ENCODE measurements at regions not wholly inside any gene's neighbourhood (a gene's known extent, or its start where the extent isn't known, plus 50 kb on each side); places are given as distances from the start of the nearest gene placed in this dataset.

DNA sequence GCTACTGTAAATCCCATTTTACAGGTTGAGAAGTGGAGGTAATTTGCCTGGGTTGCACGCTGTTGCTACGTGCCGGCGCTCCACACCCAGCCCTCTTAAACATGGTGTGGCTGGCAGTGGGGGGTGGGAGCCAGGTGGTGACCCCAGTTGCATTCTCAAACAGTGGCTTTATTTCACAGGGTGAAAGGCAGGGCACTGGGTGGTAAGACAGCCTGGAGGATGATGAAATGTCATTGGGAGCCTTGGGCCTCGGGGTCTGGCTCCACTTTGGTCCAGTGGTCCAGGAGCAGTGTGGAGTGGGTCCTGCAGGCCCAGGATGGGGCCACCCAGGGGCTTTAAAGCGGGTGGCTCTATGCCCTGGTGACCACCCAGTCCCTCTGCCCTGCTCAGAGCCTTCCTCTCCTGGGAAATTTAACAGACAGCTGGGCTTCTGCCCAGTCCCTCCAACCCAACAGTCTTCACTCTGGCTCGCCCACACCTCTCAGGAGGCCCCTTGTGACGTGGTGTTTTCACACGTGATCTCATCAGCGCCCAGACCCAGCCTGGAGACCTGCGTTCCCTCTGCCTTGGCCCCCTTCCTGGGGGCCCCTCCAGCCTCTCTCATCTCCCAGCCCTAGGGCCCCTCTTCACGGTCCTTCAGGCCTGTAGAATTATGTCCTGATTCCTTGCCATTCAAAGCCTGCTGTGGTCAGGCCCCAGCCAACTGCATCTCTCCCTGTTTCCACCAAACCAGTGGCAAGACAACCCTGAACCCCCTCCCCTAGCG is 92.5 kb downstream of the INHBB start:
- TF ChIP-seq POLR2AphosphoS5 (IDR thresholded peaks at IDR 0.05; ENCODE audit: insufficient read depth in 1 of 2, low read depth in 1 of 2) (no peak), POLR2A (IDR thresholded peaks at IDR 0.05) (no peak)

Measured in vagina (tissue), 2 donors.